BJ (cell line): ENCODE measurements at regions not wholly inside any gene's neighbourhood (a gene's known extent, or its start where the extent isn't known, plus 50 kb on each side); places are given as distances from the start of the nearest gene placed in this dataset.
A peak's percentile ranks its signal among the peaks of the same experiment; 100 is the strongest.

Experiments used
- CTCF ChIA-PET: fragments of 350-600 bp; formaldehyde crosslinking; extraction: SDS; loops from one replicate; lab custom pipeline; 2021; ENCODE audit warnings: antibody characterized with exemption, inconsistent platforms; lab: Yijun Ruan, JAX
- POLR2A ChIA-PET: fragments of 300-600 bp; sonication (Branson Sonifier 250); formaldehyde crosslinking; extraction: SDS; loops from one replicate; lab custom pipeline; 2021; ENCODE audit warnings: antibody characterized with exemption; lab: Charles Lee
- DNase-seq: peaks from one replicate; pipeline ENCODE4 v3.0.0-alpha.2; 2011; ENCODE audit warnings: low read depth
- H3K27me3 ChIP-seq: 2 replicates; pipeline ENCODE4 v1.6.0; 2011; ENCODE audit warnings: low read length; ENCODE audit not compliant: control insufficient read depth, insufficient read depth
- H3K36me3 ChIP-seq: 2 replicates; pipeline ENCODE4 v1.5.1; 2011; ENCODE audit warnings: low read length; ENCODE audit not compliant: control insufficient read depth, insufficient read depth
- H3K4me3 ChIP-seq: 2 replicates; pipeline ENCODE4 v1.5.1; 2011; ENCODE audit warnings: low read depth, mild to moderate bottlenecking, control low read depth, low read length
- CTCF ChIP-seq: IDR thresholded peaks from 2 replicates; pipeline ENCODE4 v1.5.1; 2011; ENCODE audit warnings: low read depth, mild to moderate bottlenecking, control low read depth, inconsistent platforms, low read length, moderate library complexity; ENCODE audit not compliant: insufficient read depth

GRCh38 chr3:46130631-46131310, 77.3 kb downstream of the CCR1 start:
- Histone ChIP-seq H3K27me3 (peaks cover 2% of the 10 kb centered on the region; the same call in 1 of the 2 replicates), H3K4me3 (no peak overlapping the region), H3K36me3 (no peaks in the 10 kb centered on the region)
- TF ChIP-seq CTCF, result no peak
- no peak for DNase-seq
- POLR2A ChIA-PET, result interaction anchor here (0.6 kb wide), 1 partner anchor 208 kb away, joined by 3 read pairs; no protein-coding TSS in a partner anchor
- CTCF ChIA-PET, result no interaction called here

GRCh38 chr3:46129588-46130272, 78.4 kb downstream of the CCR1 start:
- DNase-seq, result no peak
- POLR2A ChIA-PET, result no interaction called here

GRCh38 chr3:46127503-46127902, 80.6 kb downstream of the CCR1 start:
- ChIA-PET CTCF (interaction anchor here (1.2 kb wide), 1 partner anchor 251 kb away, joined by 3 read pairs; no protein-coding TSS in a partner anchor), POLR2A (no interaction called here)
- TF ChIP-seq CTCF, result no peak
- Histone ChIP-seq H3K27me3 (no peaks in the 10 kb centered on the region), H3K4me3 (no peak overlapping the region), H3K36me3 (no peaks in the 10 kb centered on the region)
- peak; percentile 78 for DNase-seq

More at GRCh38 chr3:46129588-46130272, 78.4 kb downstream of the CCR1 start:
- Histone ChIP-seq H3K36me3 (no peaks in the 10 kb centered on the region), H3K27me3 (peaks cover 2% of the 10 kb centered on the region; the same call in 1 of the 2 replicates), H3K4me3 (no peak overlapping the region)
- CTCF ChIA-PET, result interaction anchor here (0.6 kb wide), 1 partner anchor 114 kb away, joined by 3 read pairs; no protein-coding TSS in a partner anchor
- no peak for TF ChIP-seq CTCF

- peak; percentile 48 for DNase-seq
- TF ChIP-seq CTCF, result no peak
- H3K27me3 ChIP-seq, result peaks cover 2% of the 10 kb centered on the region; the same call in 1 of the 2 replicates
- ChIA-PET CTCF (interaction anchor here (1.2 to 1.4 kb wide), 2 partner anchors 11 to 45 kb away, joined by 4 read pairs; no protein-coding TSS in a partner anchor), POLR2A (no interaction called here)
- H3K36me3 ChIP-seq, result no peaks in the 10 kb centered on the region
- no peak overlapping the region for H3K4me3 ChIP-seq
These were observed 83.6 kb downstream of the CCR1 start for GRCh38 chr3:46124216-46125177.
